ENCODE measurements at regions not wholly inside any gene's neighbourhood (a gene's known extent, or its start where the extent isn't known, plus 50 kb on each side); places are given as distances from the start of the nearest gene placed in this dataset.

- Histone ChIP-seq H3K4me3 (no peak overlapping the region), H3K27ac (no peak overlapping the region), H3K27me3 (peaks cover 0 to 25% (median 4%) of the 10 kb centered on the region in 9 donors), H3K4me1 (no peaks in the 10 kb centered on the region), H3K9me3 (peaks cover 0 to 11% (median 2%) of the 10 kb centered on the region in 12 donors), H3K36me3 (no peaks in the 10 kb centered on the region)
- intact Hi-C loops (cut with DNase I) = no loop called here
- WGBS, 4 donors = 37 to 39% (median 38%) methylated on average over 2 of the region's 2 CpGs
- no peak for ATAC-seq
- no peak for DNase-seq
- TF ChIP-seq POLR2A (IDR thresholded peaks at IDR 0.05) (no peak), CTCF (IDR thresholded peaks at IDR 0.05) (no peak)
Observed at GRCh38 chr10:2987185-2987768, 80.1 kb upstream of the PFKP start.

GRCh38 chr10:2986391-2986801 lies 81.0 kb upstream of the PFKP start:
- H3K9me3 ChIP-seq = peaks cover 0 to 11% (median 2%) of the 10 kb centered on the region in 12 donors
- no peak for DNase-seq
- intact Hi-C loops (cut with DNase I) = no loop called here
- 48 to 58% (median 53%) methylated on average over 11 of the region's 11 CpGs for WGBS, 4 donors
- no peak overlapping the region for H3K27ac ChIP-seq
- peaks cover 0 to 25% (median 4%) of the 10 kb centered on the region in 9 donors for H3K27me3 ChIP-seq
- no peak for TF ChIP-seq CTCF (IDR thresholded peaks at IDR 0.05)
- TF ChIP-seq POLR2A (IDR thresholded peaks at IDR 0.05) = no peak
- no peak overlapping the region for H3K4me3 ChIP-seq
- H3K36me3 ChIP-seq = no peaks in the 10 kb centered on the region
- H3K4me1 ChIP-seq = no peaks in the 10 kb centered on the region
- no peak for ATAC-seq

- TF ChIP-seq POLR2A (IDR thresholded peaks at IDR 0.05) = no peak
- no peak for TF ChIP-seq CTCF (IDR thresholded peaks at IDR 0.05)
- DNase-seq = no peak
Observed at GRCh38 chr10:2985729-2986232, 81.6 kb upstream of the PFKP start.

GRCh38 chr10:2984682-2985081 lies 82.7 kb upstream of the PFKP start:
- no peaks in the 10 kb centered on the region for H3K4me1 ChIP-seq
- 76 to 89% (median 86%) methylated on average over 6 to 10 of the region's 10 CpGs for WGBS, 4 donors
- H3K9me3 ChIP-seq = peaks cover 0 to 11% (median 1%) of the 10 kb centered on the region in 12 donors
- no peak overlapping the region for H3K27ac ChIP-seq
- ATAC-seq (no peak), DNase-seq (no peak)
- no peak overlapping the region for H3K4me3 ChIP-seq
- no peaks in the 10 kb centered on the region for H3K36me3 ChIP-seq
- intact Hi-C loops (cut with DNase I) = loop anchor here in 1 of 10 donors (5.0 kb wide), 1 partner anchor 38 kb away; no protein-coding TSS in a partner anchor
- TF ChIP-seq POLR2A (IDR thresholded peaks at IDR 0.05) (no peak), CTCF (IDR thresholded peaks at IDR 0.05) (no peak)
- H3K27me3 ChIP-seq = peaks cover 0 to 25% (median 4%) of the 10 kb centered on the region in 9 donors

More at GRCh38 chr10:2985729-2986232, 81.6 kb upstream of the PFKP start:
- intact Hi-C loops (cut with DNase I) = no loop called here
- Histone ChIP-seq H3K36me3 (no peaks in the 10 kb centered on the region), H3K27ac (no peak overlapping the region), H3K4me1 (no peaks in the 10 kb centered on the region), H3K27me3 (peaks cover 0 to 25% (median 4%) of the 10 kb centered on the region in 9 donors), H3K9me3 (peaks cover 0 to 11% (median 2%) of the 10 kb centered on the region in 12 donors), H3K4me3 (no peak overlapping the region)
- 36 to 52% (median 46%) methylated on average over 10 to 11 of the region's 11 CpGs for WGBS, 4 donors
- ATAC-seq = peak in 2 of 4 donors; percentile 52 to 64
